ENCODE measurements at regions not wholly inside any gene's neighbourhood (a gene's known extent, or its start where the extent isn't known, plus 50 kb on each side); places are given as distances from the start of the nearest gene placed in this dataset.
"Not testable (repeated sequence)": the region's sequence is repeated elsewhere in the genome, so short reads cannot be mapped to it uniquely, and the experiment has no call there.

- no peak for TF ChIP-seq CTCF (IDR thresholded peaks at IDR 0.05; ENCODE audit: extremely low read depth, insufficient read depth, missing control alignments)
- no peak for DNase-seq (ENCODE audit: low spot score)
- in situ Hi-C loops (cut with MboI; ENCODE audit: low pct_unique_long_range_greater_than_20kb, low sequenced_read_pairs, unreplicated experiment) = no loop called here
Measured at GRCh38 chrX:125678258-125678657, 358.6 kb downstream of the TEX13C start.

GRCh38 chrX:125680366-125680765 is 360.7 kb downstream of the TEX13C start:
- in situ Hi-C loops (cut with MboI; ENCODE audit: low pct_unique_long_range_greater_than_20kb, low sequenced_read_pairs, unreplicated experiment) = no loop called here
- DNase-seq (ENCODE audit: low spot score) = no peak
- TF ChIP-seq CTCF (IDR thresholded peaks at IDR 0.05; ENCODE audit: extremely low read depth, insufficient read depth, missing control alignments) = no peak

- DNase-seq (ENCODE audit: low spot score) = no peak
- no peak for TF ChIP-seq CTCF (IDR thresholded peaks at IDR 0.05; ENCODE audit: extremely low read depth, insufficient read depth, missing control alignments)
- in situ Hi-C loops (cut with MboI; ENCODE audit: low pct_unique_long_range_greater_than_20kb, low sequenced_read_pairs, unreplicated experiment) = no loop called here
Measured at GRCh38 chrX:125681058-125681457, 361.4 kb downstream of the TEX13C start.

GRCh38 chrX:125681507-125681906 is 361.8 kb downstream of the TEX13C start:
- no peak for TF ChIP-seq CTCF (IDR thresholded peaks at IDR 0.05; ENCODE audit: extremely low read depth, insufficient read depth, missing control alignments)
- no peak for DNase-seq (ENCODE audit: low spot score)
- in situ Hi-C loops (cut with MboI; ENCODE audit: low pct_unique_long_range_greater_than_20kb, low sequenced_read_pairs, unreplicated experiment) = no loop called here

- not testable (repeated sequence) for DNase-seq (ENCODE audit: low spot score)
Measured at GRCh38 chrX:125690522-125690921, 370.9 kb downstream of the TEX13C start.

GRCh38 chrX:125694171-125694570 is 374.5 kb downstream of the TEX13C start:
- in situ Hi-C loops (cut with MboI; ENCODE audit: low pct_unique_long_range_greater_than_20kb, low sequenced_read_pairs, unreplicated experiment) = no loop called here
- no peak for TF ChIP-seq CTCF (IDR thresholded peaks at IDR 0.05; ENCODE audit: extremely low read depth, insufficient read depth, missing control alignments)
- no peak for DNase-seq (ENCODE audit: low spot score)

More at GRCh38 chrX:125690522-125690921, 370.9 kb downstream of the TEX13C start:
- in situ Hi-C loops (cut with MboI; ENCODE audit: low pct_unique_long_range_greater_than_20kb, low sequenced_read_pairs, unreplicated experiment) = not testable (repeated sequence)

- no peak for TF ChIP-seq CTCF (IDR thresholded peaks at IDR 0.05; ENCODE audit: extremely low read depth, insufficient read depth, missing control alignments)
- no peak for DNase-seq (ENCODE audit: low spot score)
- in situ Hi-C loops (cut with MboI; ENCODE audit: low pct_unique_long_range_greater_than_20kb, low sequenced_read_pairs, unreplicated experiment) = no loop called here
Measured at GRCh38 chrX:125709074-125709473, 389.4 kb downstream of the TEX13C start.

All from GM13977 (cell line).